Body of pancreas (tissue), 4 donors: ENCODE measurements at regions not wholly inside any gene's neighbourhood (a gene's known extent, or its start where the extent isn't known, plus 50 kb on each side); places are given as distances from the start of the nearest gene placed in this dataset.

Experiments used
- POLR2A ChIP-seq, 3 donors: fragments of 450-650 bp; IDR thresholded peaks; one replicate each; pipeline ENCODE4 v1.6.1; 2016; ENCODE audit warnings: antibody characterized with exemption in 3 of 3, mild to moderate bottlenecking in 2 of 3
- TF ChIP-seq, protein P1 (sequence below), 7 experiments: fragments of 450-650 bp in 4 of 7; fragments of 200-600 bp in 3 of 7; sonication (generic) in 3 of 7; IDR thresholded peaks; one replicate each; pipeline ENCODE4 v1.5.1; 2016 to 2019; ENCODE audit warnings: antibody characterized with exemption in 7 of 7

DNA sequence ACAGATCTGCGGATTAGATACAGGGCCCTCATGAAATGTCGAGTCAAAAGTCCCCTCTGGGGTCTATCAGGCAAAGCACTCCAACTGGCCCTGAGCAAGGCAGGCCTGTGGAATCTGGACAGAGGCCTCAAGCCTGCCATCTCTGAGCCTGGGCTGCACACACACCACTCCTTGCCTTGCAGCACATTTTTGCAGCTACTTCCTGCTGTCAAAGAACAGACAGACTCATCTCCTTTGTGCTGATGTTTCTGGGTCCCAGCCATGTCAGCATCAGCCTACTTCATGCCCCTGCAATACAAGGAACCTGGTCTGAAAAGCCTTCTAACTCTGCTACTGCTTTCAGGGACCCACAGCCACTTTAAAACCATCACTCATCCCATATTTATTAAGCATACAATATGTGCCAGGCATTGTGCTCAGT is 60.6 kb upstream of the IL12A start:
- TF ChIP-seq, protein P1, sequence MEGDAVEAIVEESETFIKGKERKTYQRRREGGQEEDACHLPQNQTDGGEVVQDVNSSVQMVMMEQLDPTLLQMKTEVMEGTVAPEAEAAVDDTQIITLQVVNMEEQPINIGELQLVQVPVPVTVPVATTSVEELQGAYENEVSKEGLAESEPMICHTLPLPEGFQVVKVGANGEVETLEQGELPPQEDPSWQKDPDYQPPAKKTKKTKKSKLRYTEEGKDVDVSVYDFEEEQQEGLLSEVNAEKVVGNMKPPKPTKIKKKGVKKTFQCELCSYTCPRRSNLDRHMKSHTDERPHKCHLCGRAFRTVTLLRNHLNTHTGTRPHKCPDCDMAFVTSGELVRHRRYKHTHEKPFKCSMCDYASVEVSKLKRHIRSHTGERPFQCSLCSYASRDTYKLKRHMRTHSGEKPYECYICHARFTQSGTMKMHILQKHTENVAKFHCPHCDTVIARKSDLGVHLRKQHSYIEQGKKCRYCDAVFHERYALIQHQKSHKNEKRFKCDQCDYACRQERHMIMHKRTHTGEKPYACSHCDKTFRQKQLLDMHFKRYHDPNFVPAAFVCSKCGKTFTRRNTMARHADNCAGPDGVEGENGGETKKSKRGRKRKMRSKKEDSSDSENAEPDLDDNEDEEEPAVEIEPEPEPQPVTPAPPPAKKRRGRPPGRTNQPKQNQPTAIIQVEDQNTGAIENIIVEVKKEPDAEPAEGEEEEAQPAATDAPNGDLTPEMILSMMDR (IDR thresholded peaks at IDR 0.05), result no peak
- TF ChIP-seq POLR2A (IDR thresholded peaks at IDR 0.05), result no peak
